Sigmoid colon (tissue), 4 donors: ENCODE measurements at regions not wholly inside any gene's neighbourhood (a gene's known extent, or its start where the extent isn't known, plus 50 kb on each side); places are given as distances from the start of the nearest gene placed in this dataset.

ENCODE experiments used
- CTCF ChIP-seq, 4 experiments: fragments of 450-650 bp in 3 of 4; fragments of 200-600 bp in 1 of 4; IDR thresholded peaks; one replicate each; pipeline ENCODE4 v1.5.1; 2016 to 2019; ENCODE audit warnings: antibody characterized with exemption in 4 of 4, mild to moderate bottlenecking in 3 of 4, moderate library complexity in 2 of 4
- EP300 ChIP-seq, 4 donors: sonication (generic); formaldehyde crosslinking; IDR thresholded peaks; one replicate each; pipeline ENCODE4 v1.6.1; 2017; ENCODE audit warnings: antibody characterized with exemption in 4 of 4
- POLR2AphosphoS5 ChIP-seq, 4 donors: sonication (generic); formaldehyde crosslinking; IDR thresholded peaks; one replicate each; pipeline ENCODE4 v1.6.1; 2017; ENCODE audit warnings: antibody characterized with exemption in 4 of 4

DNA sequence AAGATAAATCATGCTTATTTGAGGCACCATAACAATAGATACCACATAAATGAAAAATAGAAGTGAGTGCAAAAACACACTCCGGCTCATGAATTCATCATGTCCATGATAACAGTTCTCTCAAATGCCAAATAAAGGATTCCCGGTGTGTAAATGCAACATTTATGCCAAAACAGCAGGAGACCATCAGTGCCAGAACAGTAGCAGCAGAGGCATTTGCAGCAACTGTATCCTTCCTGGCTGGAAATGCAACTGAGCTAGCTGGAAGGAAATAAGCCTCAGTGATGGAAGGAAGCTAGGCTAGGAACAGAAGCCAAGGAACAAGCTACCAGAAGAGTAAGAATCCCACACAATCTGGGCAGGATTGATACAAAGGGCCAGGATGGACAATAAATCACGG, 79.9 kb upstream of the THSD7A start:
- TF ChIP-seq EP300 (IDR thresholded peaks at IDR 0.05) (no peak), CTCF (IDR thresholded peaks at IDR 0.05) (no peak), POLR2AphosphoS5 (IDR thresholded peaks at IDR 0.05) (no peak)
